Gastrocnemius medialis (tissue), 4 donors: ENCODE measurements at regions not wholly inside any gene's neighbourhood (a gene's known extent, or its start where the extent isn't known, plus 50 kb on each side); places are given as distances from the start of the nearest gene placed in this dataset.

Experiments used
- POLR2A ChIP-seq, 2 donors: fragments of 450-650 bp; IDR thresholded peaks; one replicate each; pipeline ENCODE4 v1.6.1; 2017; ENCODE audit warnings: antibody characterized with exemption in 2 of 2, mild to moderate bottlenecking in 2 of 2, moderate library complexity in 2 of 2
- TF ChIP-seq, protein P1 (sequence below), 5 experiments: fragments of 450-650 bp in 3 of 5; fragments of 200-600 bp in 2 of 5; sonication (generic) in 2 of 5; IDR thresholded peaks in 4 of 5; conservative IDR thresholded peaks in 1 of 5; 1 replicate in 4 of 5; 2 replicates in 1 of 5; pipeline ENCODE4 v1.5.1; 2016 to 2019; ENCODE audit warnings: antibody characterized with exemption in 5 of 5, mild to moderate bottlenecking in 3 of 5, moderate library complexity in 3 of 5

DNA sequence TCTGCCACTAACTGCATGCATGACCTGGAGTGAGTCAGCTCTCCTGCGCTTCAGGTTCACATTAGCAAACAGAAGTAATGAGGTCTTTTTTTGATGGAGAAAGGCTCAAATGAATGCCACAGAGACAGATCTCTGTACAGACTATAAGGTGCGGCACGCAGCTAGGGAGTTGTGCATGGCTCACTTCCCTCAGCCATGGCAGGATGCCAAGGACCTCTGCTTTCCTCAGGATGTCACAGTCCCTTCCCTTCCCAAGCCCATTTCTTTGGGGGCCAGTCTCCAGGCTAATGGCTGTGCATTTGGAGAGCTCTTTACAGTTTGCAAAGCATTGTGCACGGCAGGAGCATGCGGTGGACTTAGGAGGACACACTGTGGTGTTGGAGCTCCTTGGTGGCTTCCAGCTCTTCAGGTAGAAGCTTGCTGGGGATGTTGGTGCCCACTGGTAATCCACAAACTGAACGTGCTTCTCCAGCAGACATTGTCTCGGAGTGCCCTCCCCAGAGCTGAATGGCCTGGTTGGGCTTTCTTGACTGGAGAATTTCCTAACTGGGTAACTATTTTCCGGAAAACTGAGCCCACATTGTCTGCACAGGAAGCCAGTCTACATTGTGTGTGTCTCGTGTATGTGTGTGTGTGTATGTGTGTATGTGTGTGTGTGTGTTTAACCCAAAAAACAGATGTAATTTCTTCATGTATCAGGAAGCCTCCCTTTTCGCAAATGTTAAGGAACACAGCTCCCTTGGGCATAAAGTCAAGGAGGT lies 172.5 kb upstream of the TLE3 start:
- TF ChIP-seq, protein P1, sequence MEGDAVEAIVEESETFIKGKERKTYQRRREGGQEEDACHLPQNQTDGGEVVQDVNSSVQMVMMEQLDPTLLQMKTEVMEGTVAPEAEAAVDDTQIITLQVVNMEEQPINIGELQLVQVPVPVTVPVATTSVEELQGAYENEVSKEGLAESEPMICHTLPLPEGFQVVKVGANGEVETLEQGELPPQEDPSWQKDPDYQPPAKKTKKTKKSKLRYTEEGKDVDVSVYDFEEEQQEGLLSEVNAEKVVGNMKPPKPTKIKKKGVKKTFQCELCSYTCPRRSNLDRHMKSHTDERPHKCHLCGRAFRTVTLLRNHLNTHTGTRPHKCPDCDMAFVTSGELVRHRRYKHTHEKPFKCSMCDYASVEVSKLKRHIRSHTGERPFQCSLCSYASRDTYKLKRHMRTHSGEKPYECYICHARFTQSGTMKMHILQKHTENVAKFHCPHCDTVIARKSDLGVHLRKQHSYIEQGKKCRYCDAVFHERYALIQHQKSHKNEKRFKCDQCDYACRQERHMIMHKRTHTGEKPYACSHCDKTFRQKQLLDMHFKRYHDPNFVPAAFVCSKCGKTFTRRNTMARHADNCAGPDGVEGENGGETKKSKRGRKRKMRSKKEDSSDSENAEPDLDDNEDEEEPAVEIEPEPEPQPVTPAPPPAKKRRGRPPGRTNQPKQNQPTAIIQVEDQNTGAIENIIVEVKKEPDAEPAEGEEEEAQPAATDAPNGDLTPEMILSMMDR (IDR thresholded peaks at IDR 0.05 in 4 of 5, conservative IDR thresholded peaks at IDR 0.05 in 1 of 5), result no peak
- no peak for TF ChIP-seq POLR2A (IDR thresholded peaks at IDR 0.05)
